ENCODE measurements at regions not wholly inside any gene's neighbourhood (a gene's known extent, or its start where the extent isn't known, plus 50 kb on each side); places are given as distances from the start of the nearest gene placed in this dataset.

DNA sequence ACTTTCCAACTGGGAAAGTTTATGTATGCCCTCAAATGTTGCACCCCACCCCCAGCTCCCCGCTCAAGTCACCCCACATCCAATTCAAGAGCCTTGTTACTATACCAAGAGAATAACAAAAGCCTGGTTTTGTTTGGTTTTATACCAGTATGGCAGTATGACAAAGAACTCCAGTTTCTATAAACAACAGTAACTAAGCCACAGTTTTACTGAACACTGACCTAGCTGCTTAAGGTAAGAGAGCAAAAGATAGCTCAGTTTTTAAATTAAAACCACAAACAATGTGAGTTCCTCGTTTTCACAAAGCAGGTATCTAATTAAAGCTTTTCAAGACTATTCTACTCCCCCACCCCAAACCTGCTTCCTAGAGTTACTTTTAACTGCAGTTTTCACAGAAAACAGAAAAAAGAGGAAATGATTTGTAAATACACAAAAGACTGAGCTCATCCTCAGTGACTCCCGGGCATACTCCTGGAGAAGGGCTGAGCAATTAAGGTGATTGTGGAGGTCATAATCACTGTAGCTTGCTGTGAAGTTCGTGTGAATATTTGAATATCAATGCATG is 59.3 kb upstream of the LHX8 start:
- Histone ChIP-seq H3F3A (replicated peaks; ENCODE audit: low read depth) (no peaks in the 10 kb centered on the region), H3K4me1 (ENCODE audit: insufficient read depth) (peaks cover 63% of the 10 kb centered on the region), H3K27me3 (ENCODE audit: insufficient read depth) (no peaks in the 10 kb centered on the region), H2AFZ (no peak overlapping the region), H3K36me3 (ENCODE audit: insufficient read depth) (no peaks in the 10 kb centered on the region), H3K9me2 (ENCODE audit: insufficient read depth) (no peaks in the 10 kb centered on the region), H4K20me1 (replicated peaks; ENCODE audit: insufficient read depth) (no peaks in the 10 kb centered on the region), H3K27ac (ENCODE audit: low read depth) (peak overlapping the region; percentile 90), H3K4me3 (peak overlapping the region; percentile 32), H3K79me2 (replicated peaks; ENCODE audit: insufficient read depth) (no peaks in the 10 kb centered on the region), H3K4me2 (peak overlapping the region; percentile 48)
- DNase-seq (ENCODE audit: low spot score) (peak; percentile 75), ATAC-seq (peak; percentile 90)
- peaks cover 65% of the 10 kb centered on the region for H3K4me1 Mint-ChIP-seq
- no peaks in the 10 kb centered on the region for H3K36me3 Mint-ChIP-seq (ENCODE audit: low read depth)
- H3K4me3 Mint-ChIP-seq: peak overlapping the region; percentile 62
- no peaks in the 10 kb centered on the region for H3K9me3 Mint-ChIP-seq
- H3K27ac Mint-ChIP-seq: peak overlapping the region; percentile 98
- TF ChIP-seq, protein P1, sequence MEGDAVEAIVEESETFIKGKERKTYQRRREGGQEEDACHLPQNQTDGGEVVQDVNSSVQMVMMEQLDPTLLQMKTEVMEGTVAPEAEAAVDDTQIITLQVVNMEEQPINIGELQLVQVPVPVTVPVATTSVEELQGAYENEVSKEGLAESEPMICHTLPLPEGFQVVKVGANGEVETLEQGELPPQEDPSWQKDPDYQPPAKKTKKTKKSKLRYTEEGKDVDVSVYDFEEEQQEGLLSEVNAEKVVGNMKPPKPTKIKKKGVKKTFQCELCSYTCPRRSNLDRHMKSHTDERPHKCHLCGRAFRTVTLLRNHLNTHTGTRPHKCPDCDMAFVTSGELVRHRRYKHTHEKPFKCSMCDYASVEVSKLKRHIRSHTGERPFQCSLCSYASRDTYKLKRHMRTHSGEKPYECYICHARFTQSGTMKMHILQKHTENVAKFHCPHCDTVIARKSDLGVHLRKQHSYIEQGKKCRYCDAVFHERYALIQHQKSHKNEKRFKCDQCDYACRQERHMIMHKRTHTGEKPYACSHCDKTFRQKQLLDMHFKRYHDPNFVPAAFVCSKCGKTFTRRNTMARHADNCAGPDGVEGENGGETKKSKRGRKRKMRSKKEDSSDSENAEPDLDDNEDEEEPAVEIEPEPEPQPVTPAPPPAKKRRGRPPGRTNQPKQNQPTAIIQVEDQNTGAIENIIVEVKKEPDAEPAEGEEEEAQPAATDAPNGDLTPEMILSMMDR (conservative IDR thresholded peaks at IDR 0.05; ENCODE audit: low read depth in 2 of 2): no peak
- TF ChIP-seq, protein P2, sequence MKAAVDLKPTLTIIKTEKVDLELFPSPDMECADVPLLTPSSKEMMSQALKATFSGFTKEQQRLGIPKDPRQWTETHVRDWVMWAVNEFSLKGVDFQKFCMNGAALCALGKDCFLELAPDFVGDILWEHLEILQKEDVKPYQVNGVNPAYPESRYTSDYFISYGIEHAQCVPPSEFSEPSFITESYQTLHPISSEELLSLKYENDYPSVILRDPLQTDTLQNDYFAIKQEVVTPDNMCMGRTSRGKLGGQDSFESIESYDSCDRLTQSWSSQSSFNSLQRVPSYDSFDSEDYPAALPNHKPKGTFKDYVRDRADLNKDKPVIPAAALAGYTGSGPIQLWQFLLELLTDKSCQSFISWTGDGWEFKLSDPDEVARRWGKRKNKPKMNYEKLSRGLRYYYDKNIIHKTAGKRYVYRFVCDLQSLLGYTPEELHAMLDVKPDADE (IDR thresholded peaks at IDR 0.05): no peak
- no peak for TF ChIP-seq ZNF331 (CRISPR knock-in tag; IDR thresholded peaks at IDR 0.05; ENCODE audit: low read depth)
- peak; percentile 63 for TF ChIP-seq NANOG (IDR thresholded peaks at IDR 0.05; ENCODE audit: borderline replicate concordance)
- H3K27me3 Mint-ChIP-seq (ENCODE audit: insufficient read depth, low read depth, poor library complexity): peaks cover 1% of the 10 kb centered on the region

DNA sequence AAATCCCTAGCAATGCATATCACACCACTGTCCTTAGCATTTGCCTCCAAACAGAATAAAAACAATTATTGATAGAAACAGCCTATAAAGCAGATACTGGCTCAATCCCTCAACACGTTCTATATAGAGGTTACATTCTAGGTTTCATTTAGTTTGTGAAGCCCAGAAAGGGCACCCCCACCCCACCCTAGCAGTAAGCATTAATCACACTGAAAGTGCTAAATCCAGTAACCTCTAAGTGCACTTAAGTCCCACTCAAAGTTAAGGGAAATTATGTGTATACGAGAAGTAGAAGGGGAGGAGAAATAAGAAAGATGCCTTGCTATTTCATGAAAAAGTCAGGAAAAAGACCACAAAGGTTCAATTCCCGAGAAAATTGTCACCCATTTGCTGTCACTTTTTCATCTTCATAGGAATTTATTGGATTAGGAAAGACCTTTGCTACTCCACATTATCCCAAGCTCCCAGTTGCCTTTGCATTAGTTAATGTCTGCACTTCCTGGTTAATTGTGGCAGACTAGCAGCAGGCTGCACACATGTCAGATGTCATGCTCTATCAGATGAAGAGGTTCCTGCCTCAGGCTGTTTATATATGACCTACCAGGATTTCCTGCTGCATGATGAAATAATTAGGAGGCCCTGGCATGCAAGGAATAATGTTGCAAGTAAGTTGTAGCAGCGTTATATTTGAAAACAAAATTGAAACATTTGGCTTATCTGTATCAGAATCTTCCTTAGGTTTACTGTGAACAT is 54.5 kb upstream of the LHX8 start:
- Histone ChIP-seq H3K4me2 (peak overlapping the region; percentile 25), H3K9me2 (ENCODE audit: insufficient read depth) (no peaks in the 10 kb centered on the region), H3K27ac (ENCODE audit: low read depth) (no peak overlapping the region), H4K20me1 (replicated peaks; ENCODE audit: insufficient read depth) (no peaks in the 10 kb centered on the region), H3K27me3 (ENCODE audit: insufficient read depth) (peaks cover 15% of the 10 kb centered on the region; the same call in 1 of the 2 replicates), H2AFZ (no peak overlapping the region), H3F3A (replicated peaks; ENCODE audit: low read depth) (no peaks in the 10 kb centered on the region), H3K4me1 (ENCODE audit: insufficient read depth) (peaks cover 88% of the 10 kb centered on the region), H3K79me2 (replicated peaks; ENCODE audit: insufficient read depth) (no peaks in the 10 kb centered on the region), H3K36me3 (ENCODE audit: insufficient read depth) (no peaks in the 10 kb centered on the region), H3K4me3 (no peak overlapping the region)
- Mint-ChIP-seq H3K36me3 (ENCODE audit: low read depth) (no peaks in the 10 kb centered on the region), H3K4me3 (no peak overlapping the region), H3K27ac (no peak overlapping the region), H3K4me1 (peaks cover 79% of the 10 kb centered on the region), H3K9me3 (no peaks in the 10 kb centered on the region), H3K27me3 (ENCODE audit: insufficient read depth, low read depth, poor library complexity) (peaks cover 9% of the 10 kb centered on the region)
- ATAC-seq: no peak
- no peak for DNase-seq (ENCODE audit: low spot score)
- TF ChIP-seq STAT1 (IDR thresholded peaks at IDR 0.05; ENCODE audit: unreplicated experiment): no peak
- TF ChIP-seq, protein P3, sequence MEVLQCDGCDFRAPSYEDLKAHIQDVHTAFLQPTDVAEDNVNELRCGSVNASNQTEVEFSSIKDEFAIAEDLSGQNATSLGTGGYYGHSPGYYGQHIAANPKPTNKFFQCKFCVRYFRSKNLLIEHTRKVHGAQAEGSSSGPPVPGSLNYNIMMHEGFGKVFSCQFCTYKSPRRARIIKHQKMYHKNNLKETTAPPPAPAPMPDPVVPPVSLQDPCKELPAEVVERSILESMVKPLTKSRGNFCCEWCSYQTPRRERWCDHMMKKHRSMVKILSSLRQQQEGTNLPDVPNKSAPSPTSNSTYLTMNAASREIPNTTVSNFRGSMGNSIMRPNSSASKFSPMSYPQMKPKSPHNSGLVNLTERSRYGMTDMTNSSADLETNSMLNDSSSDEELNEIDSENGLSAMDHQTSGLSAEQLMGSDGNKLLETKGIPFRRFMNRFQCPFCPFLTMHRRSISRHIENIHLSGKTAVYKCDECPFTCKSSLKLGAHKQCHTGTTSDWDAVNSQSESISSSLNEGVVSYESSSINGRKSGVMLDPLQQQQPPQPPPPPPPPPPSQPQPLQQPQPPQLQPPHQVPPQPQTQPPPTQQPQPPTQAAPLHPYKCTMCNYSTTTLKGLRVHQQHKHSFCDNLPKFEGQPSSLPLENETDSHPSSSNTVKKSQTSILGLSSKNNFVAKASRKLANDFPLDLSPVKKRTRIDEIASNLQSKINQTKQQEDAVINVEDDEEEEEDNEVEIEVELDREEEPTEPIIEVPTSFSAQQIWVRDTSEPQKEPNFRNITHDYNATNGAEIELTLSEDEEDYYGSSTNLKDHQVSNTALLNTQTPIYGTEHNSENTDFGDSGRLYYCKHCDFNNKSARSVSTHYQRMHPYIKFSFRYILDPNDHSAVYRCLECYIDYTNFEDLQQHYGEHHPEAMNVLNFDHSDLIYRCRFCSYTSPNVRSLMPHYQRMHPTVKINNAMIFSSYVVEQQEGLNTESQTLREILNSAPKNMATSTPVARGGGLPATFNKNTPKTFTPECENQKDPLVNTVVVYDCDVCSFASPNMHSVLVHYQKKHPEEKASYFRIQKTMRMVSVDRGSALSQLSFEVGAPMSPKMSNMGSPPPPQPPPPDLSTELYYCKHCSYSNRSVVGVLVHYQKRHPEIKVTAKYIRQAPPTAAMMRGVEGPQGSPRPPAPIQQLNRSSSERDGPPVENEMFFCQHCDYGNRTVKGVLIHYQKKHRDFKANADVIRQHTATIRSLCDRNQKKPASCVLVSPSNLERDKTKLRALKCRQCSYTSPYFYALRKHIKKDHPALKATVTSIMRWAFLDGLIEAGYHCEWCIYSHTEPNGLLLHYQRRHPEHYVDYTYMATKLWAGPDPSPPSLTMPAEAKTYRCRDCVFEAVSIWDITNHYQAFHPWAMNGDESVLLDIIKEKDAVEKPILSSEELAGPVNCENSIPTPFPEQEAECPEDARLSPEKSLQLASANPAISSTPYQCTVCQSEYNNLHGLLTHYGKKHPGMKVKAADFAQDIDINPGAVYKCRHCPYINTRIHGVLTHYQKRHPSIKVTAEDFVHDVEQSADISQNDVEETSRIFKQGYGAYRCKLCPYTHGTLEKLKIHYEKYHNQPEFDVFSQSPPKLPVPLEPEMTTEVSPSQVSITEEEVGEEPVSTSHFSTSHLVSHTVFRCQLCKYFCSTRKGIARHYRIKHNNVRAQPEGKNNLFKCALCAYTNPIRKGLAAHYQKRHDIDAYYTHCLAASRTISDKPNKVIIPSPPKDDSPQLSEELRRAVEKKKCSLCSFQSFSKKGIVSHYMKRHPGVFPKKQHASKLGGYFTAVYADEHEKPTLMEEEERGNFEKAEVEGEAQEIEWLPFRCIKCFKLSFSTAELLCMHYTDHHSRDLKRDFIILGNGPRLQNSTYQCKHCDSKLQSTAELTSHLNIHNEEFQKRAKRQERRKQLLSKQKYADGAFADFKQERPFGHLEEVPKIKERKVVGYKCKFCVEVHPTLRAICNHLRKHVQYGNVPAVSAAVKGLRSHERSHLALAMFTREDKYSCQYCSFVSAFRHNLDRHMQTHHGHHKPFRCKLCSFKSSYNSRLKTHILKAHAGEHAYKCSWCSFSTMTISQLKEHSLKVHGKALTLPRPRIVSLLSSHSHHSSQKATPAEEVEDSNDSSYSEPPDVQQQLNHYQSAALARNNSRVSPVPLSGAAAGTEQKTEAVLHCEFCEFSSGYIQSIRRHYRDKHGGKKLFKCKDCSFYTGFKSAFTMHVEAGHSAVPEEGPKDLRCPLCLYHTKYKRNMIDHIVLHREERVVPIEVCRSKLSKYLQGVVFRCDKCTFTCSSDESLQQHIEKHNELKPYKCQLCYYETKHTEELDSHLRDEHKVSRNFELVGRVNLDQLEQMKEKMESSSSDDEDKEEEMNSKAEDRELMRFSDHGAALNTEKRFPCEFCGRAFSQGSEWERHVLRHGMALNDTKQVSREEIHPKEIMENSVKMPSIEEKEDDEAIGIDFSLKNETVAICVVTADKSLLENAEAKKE (CRISPR knock-in tag; IDR thresholded peaks at IDR 0.05): no peak
- TF ChIP-seq JUNB (IDR thresholded peaks at IDR 0.05; ENCODE audit: unreplicated experiment): no peak
- TF ChIP-seq CREB1 (CRISPR knock-in tag; IDR thresholded peaks at IDR 0.05; ENCODE audit: low read depth): no peak
- TF ChIP-seq EZH2 (IDR thresholded peaks at IDR 0.05; ENCODE audit: low read depth, unreplicated experiment): no peak
- TF ChIP-seq, protein P1 (conservative IDR thresholded peaks at IDR 0.05; ENCODE audit: low read depth in 2 of 2): no peak
